Testis (tissue), 2 donors: ENCODE measurements at regions not wholly inside any gene's neighbourhood (a gene's known extent, or its start where the extent isn't known, plus 50 kb on each side); places are given as distances from the start of the nearest gene placed in this dataset.

Experiments
- CTCF ChIP-seq, 3 experiments: fragments of 450-650 bp in 2 of 3; fragments of 200-600 bp in 1 of 3; sonication (generic) in 1 of 3; IDR thresholded peaks; one replicate each; pipeline ENCODE4 v1.5.1; 2016 to 2019; ENCODE audit warnings: antibody characterized with exemption in 3 of 3, mild to moderate bottlenecking in 2 of 3, moderate library complexity in 1 of 3
- POLR2A ChIP-seq: fragments of 450-650 bp; IDR thresholded peaks from one replicate; pipeline ENCODE4 v1.6.1; 2017; ENCODE audit warnings: antibody characterized with exemption, mild to moderate bottlenecking, moderate library complexity

DNA sequence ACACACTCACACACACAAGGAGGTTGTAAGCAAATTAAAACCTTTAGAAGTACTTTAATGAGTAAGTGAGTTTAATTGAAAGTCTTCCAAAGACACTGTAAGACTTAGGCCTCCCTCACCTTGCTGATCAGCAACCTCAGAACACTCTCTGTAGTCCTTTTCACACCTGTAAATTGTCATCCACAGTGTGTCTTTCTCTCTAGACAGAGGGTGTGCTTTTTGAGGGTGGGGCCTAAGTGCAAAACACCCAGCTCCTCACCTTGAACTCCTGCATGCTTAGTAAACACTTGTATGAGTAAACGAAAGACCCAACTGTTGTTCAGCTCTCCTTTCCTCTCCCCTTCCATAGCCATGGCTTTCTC, 183.2 kb upstream of the IL12A start:
- no peak for TF ChIP-seq CTCF (IDR thresholded peaks at IDR 0.05)
- TF ChIP-seq POLR2A, result no peak
